HCT116 (cell line): ENCODE measurements at regions not wholly inside any gene's neighbourhood (a gene's known extent, or its start where the extent isn't known, plus 50 kb on each side); places are given as distances from the start of the nearest gene placed in this dataset.

Experiments used
- ATAC-seq: fragments of 200-7000 bp; cut with Tn5 transposase; 2 replicates; pipeline ENCODE4 v1.9.1; 2020; ENCODE audit warnings: mild to moderate bottlenecking, moderate library complexity
- BruUV-seq: library from RNA; stranded (reverse); fragments of 400-500 nt; replicated peaks from 2 replicates; lab custom pipeline; 2021; lab: Mats Ljungman, UMichigan
- CTCF ChIA-PET: fragments of 300-600 bp; sonication (Branson Sonifier 250); formaldehyde crosslinking; loops from one replicate; lab custom pipeline; 2021; ENCODE audit warnings: antibody characterized with exemption; lab: Charles Lee
- POLR2A ChIA-PET: fragments of 300-600, 350-600 bp; sonication (Branson Sonifier 250); formaldehyde crosslinking; loops from one replicate; lab custom pipeline; 2021; ENCODE audit warnings: antibody characterized with exemption; lab: Charles Lee
- RAD21 ChIA-PET, 2 experiments: fragments of 300-600 bp; sonication (Branson Sonifier 250); formaldehyde crosslinking; loops; one replicate each; lab custom pipeline; 2023; ENCODE audit warnings: low total read pairs in 2 of 2; ENCODE audit not compliant: uncharacterized antibody in 2 of 2, unreplicated experiment in 2 of 2, low non-redundant PET in 1 of 2; lab: Charles Lee
- DNase-seq: peaks from one replicate; pipeline ENCODE4 v3.0.0-alpha.2; 2010; ENCODE audit warnings: low read depth, low spot score
- H2AFZ ChIP-seq: fragments of 200-600 bp; shearing (Covaris generic), sonication (generic); 2 replicates; pipeline ENCODE4 v1.6.1; 2017; ENCODE audit warnings: low read depth, mixed run types, mixed read lengths, antibody characterized with exemption, low read length; ENCODE audit not compliant: poor library complexity, severe bottlenecking
- H3K27ac ChIP-seq: 2 replicates; pipeline ENCODE4 v1.5.1; 2012; ENCODE audit warnings: low read depth, low read length
- H3K27me3 ChIP-seq: fragments of 200-600 bp; sonication (generic); 2 replicates; pipeline ENCODE4 v1.6.1; 2016; ENCODE audit warnings: mixed run types, low read length, mixed read lengths; ENCODE audit not compliant: insufficient read depth
- H3K36me3 ChIP-seq, 2 experiments: fragments of 200-500 bp in 1 of 2; fragments of 200-600 bp in 1 of 2; sonication (Bioruptor generic) in 1 of 2; sonication (generic) in 1 of 2; 2 replicates each; pipeline versions ENCODE4 v1.5.1 to v1.6.1; 2014 to 2016; ENCODE audit warnings: low read length in 2 of 2, inconsistent platforms in 1 of 2, mixed read lengths in 1 of 2, mixed run types in 1 of 2; ENCODE audit not compliant: insufficient read depth in 2 of 2, control insufficient read depth in 1 of 2
- H3K4me1 ChIP-seq, 2 experiments: fragments of 200-600 bp in 1 of 2; sonication (generic) in 1 of 2; 2 replicates each; pipeline versions ENCODE4 v1.5.1 to v1.6.1; 2012 to 2017; ENCODE audit warnings: low read length in 2 of 2, inconsistent platforms in 1 of 2, mild to moderate bottlenecking in 1 of 2, mixed read lengths in 1 of 2, mixed run types in 1 of 2, moderate library complexity in 1 of 2; ENCODE audit not compliant: insufficient read depth in 2 of 2, control insufficient read depth in 1 of 2
- H3K4me2 ChIP-seq: fragments of 200-600 bp; sonication (generic); 2 replicates; pipeline ENCODE4 v1.6.1; 2017; ENCODE audit warnings: mixed run types, low read length, mixed read lengths
- H3K4me3 ChIP-seq, 2 experiments: fragments of 200-600 bp in 1 of 2; sonication (generic) in 1 of 2; replicated peaks in 1 of 2; 2 replicates each; pipeline ENCODE4 v1.5.1; 2011 to 2016; ENCODE audit warnings: low read length in 2 of 2, control low read depth in 1 of 2, low read depth in 1 of 2, mild to moderate bottlenecking in 1 of 2, mixed read lengths in 1 of 2, mixed run types in 1 of 2
- H3K79me2 ChIP-seq: fragments of 200-600 bp; sonication (generic); 2 replicates; pipeline ENCODE4 v1.6.1; 2017; ENCODE audit warnings: mild to moderate bottlenecking, mixed run types, low read length, moderate library complexity, mixed read lengths; ENCODE audit not compliant: insufficient read depth
- H3K9ac ChIP-seq: fragments of 200-600 bp; sonication (generic); 2 replicates; pipeline ENCODE4 v1.6.1; 2016; ENCODE audit warnings: low read length, mixed read lengths
- H3K9me2 ChIP-seq: fragments of 200-600 bp; sonication (generic), shearing (Covaris generic); 2 replicates; pipeline ENCODE4 v1.6.1; 2017; ENCODE audit warnings: mixed run types, mild to moderate bottlenecking, moderate library complexity; ENCODE audit not compliant: insufficient read depth
- H3K9me3 ChIP-seq, 2 experiments: fragments of 200-500 bp in 1 of 2; fragments of 200-600 bp in 1 of 2; sonication (Bioruptor generic) in 1 of 2; sonication (generic) in 1 of 2; 2 replicates each; pipeline ENCODE4 v1.6.1; 2014 to 2017; ENCODE audit warnings: low read length in 2 of 2, mixed read lengths in 2 of 2, inconsistent platforms in 1 of 2, low read depth in 1 of 2, mild to moderate bottlenecking in 1 of 2, mixed run types in 1 of 2, moderate library complexity in 1 of 2; ENCODE audit not compliant: control insufficient read depth in 1 of 2, insufficient read depth in 1 of 2
- H4K20me1 ChIP-seq: fragments of 200-600 bp; sonication (generic), shearing (Covaris generic); 2 replicates; pipeline ENCODE4 v1.6.1; 2017; ENCODE audit warnings: mixed run types, mild to moderate bottlenecking, moderate library complexity; ENCODE audit not compliant: insufficient read depth
- CBX3 ChIP-seq: IDR thresholded peaks from 2 replicates; pipeline ENCODE4 v1.6.1; 2012; ENCODE audit warnings: low read depth
- EZH2 ChIP-seq: fragments of 200-600 bp; sonication (generic); IDR thresholded peaks from 2 replicates; pipeline ENCODE4 v1.6.1; 2017; ENCODE audit warnings: antibody characterized with exemption, mixed run types
- JUND ChIP-seq: IDR thresholded peaks from 2 replicates; pipeline ENCODE4 v1.6.1; 2012
- POLR2AphosphoS5 ChIP-seq: IDR thresholded peaks from 2 replicates; pipeline ENCODE4 v1.6.1; 2011; ENCODE audit warnings: mild to moderate bottlenecking, low read depth, low read length, moderate library complexity
- RAD21 ChIP-seq: IDR thresholded peaks from 2 replicates; pipeline ENCODE4 v1.6.1; 2012; ENCODE audit warnings: low read depth, mild to moderate bottlenecking
- SIN3A ChIP-seq: IDR thresholded peaks from 2 replicates; pipeline ENCODE4 v1.6.1; 2012; ENCODE audit warnings: low read depth
- SP1 ChIP-seq: IDR thresholded peaks from 2 replicates; pipeline ENCODE4 v1.6.1; 2012; ENCODE audit warnings: low read depth
- SRF ChIP-seq: IDR thresholded peaks from 2 replicates; pipeline ENCODE4 v1.6.1; 2012; ENCODE audit warnings: low read depth
- YY1 ChIP-seq: IDR thresholded peaks from 2 replicates; pipeline ENCODE4 v1.6.1; 2011; ENCODE audit warnings: low read length, low read depth, moderate library complexity, mild to moderate bottlenecking; ENCODE audit not compliant: insufficient replicate concordance; ENCODE audit errors: extremely low read depth
- ZFX ChIP-seq: fragments of 450-650 bp; IDR thresholded peaks from 2 replicates; pipeline ENCODE4 v1.6.1; 2017
- intact Hi-C: fragments of 100-400 bp; cut with micrococcal nuclease; formaldehyde crosslinking; loops from 2 replicates; pipeline ENCODE4 v1.10.0; 2022
- TF ChIP-seq, protein P1 (sequence below), 3 experiments: fragments of 200-600 bp in 1 of 3; sonication (generic) in 1 of 3; IDR thresholded peaks in 2 of 3; conservative IDR thresholded peaks in 1 of 3; 2 replicates each; pipeline ENCODE4 v1.5.1; 2012 to 2017; ENCODE audit warnings: low read depth in 2 of 3, low read length in 2 of 3, antibody characterized with exemption in 1 of 3, borderline replicate concordance in 1 of 3, control low read depth in 1 of 3, mild to moderate bottlenecking in 1 of 3, mixed read lengths in 1 of 3, mixed run types in 1 of 3, moderate library complexity in 1 of 3; ENCODE audit not compliant: insufficient read depth in 1 of 3

DNA sequence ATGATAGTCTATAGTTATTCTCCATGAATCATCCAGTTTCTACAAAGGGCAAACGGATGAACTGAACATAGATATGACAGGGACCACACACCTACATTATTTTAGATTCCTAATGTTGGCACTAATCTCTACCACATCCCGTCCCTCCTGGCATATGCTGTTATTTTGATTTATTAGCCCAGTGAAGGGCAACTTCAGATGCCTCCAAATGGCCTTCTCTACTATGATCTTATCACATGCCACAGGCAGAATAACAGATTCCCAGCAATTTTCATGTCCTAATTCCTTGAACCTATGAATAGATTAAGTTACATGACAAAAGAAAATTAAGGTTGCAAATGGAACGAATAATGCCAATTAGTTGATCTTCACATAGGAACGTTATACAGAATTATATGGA, 474.7 kb downstream of the ANKRD7 start (continued):
- TF ChIP-seq YY1 (no peak), CBX3 (no peak), SRF (no peak), ZFX (no peak), EZH2 (no peak), RAD21 (no peak)
- TF ChIP-seq, protein P1, sequence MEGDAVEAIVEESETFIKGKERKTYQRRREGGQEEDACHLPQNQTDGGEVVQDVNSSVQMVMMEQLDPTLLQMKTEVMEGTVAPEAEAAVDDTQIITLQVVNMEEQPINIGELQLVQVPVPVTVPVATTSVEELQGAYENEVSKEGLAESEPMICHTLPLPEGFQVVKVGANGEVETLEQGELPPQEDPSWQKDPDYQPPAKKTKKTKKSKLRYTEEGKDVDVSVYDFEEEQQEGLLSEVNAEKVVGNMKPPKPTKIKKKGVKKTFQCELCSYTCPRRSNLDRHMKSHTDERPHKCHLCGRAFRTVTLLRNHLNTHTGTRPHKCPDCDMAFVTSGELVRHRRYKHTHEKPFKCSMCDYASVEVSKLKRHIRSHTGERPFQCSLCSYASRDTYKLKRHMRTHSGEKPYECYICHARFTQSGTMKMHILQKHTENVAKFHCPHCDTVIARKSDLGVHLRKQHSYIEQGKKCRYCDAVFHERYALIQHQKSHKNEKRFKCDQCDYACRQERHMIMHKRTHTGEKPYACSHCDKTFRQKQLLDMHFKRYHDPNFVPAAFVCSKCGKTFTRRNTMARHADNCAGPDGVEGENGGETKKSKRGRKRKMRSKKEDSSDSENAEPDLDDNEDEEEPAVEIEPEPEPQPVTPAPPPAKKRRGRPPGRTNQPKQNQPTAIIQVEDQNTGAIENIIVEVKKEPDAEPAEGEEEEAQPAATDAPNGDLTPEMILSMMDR (IDR thresholded peaks at IDR 0.05 in 2 of 3, conservative IDR thresholded peaks at IDR 0.05 in 1 of 3; ENCODE audit: borderline replicate concordance in 1 of 3, insufficient read depth in 1 of 3, low read depth in 2 of 3, low read length in 2 of 3) = no peak

DNA sequence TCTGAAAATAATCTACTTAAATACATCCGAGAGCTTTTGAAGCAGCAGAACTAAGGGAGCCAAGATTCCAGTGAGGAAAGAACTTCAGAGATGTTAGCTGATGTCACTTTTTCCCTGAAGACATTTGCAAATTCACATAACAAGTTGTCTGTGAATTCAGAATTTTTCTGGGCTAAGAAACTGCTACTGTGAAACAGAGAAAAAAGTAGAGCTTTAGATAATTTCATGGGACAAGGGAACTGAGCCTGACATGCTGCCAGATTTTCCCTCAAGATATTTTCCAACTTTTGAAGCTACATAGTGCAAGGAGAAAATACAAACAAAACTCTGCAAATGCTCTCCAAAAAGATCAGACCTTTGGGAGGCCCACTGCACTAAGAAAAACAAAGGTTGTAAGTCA, 484.2 kb downstream of the ANKRD7 start:
- Histone ChIP-seq H2AFZ (no peak overlapping the region), H4K20me1 (no peaks in the 10 kb centered on the region), H3K4me3 (no peak overlapping the region), H3K4me2 (no peak overlapping the region), H3K27me3 (no peaks in the 10 kb centered on the region), H3K9me2 (no peaks in the 10 kb centered on the region), H3K36me3 (no peaks in the 10 kb centered on the region), H3K27ac (no peak overlapping the region), H3K9me3 (no peaks in the 10 kb centered on the region), H3K79me2 (no peaks in the 10 kb centered on the region), H3K9ac (no peak overlapping the region), H3K4me1 (no peaks in the 10 kb centered on the region)
- intact Hi-C loops = no loop called here
- CTCF ChIA-PET = no interaction called here
- no peak for DNase-seq
- ATAC-seq = no peak
- POLR2A ChIA-PET = no interaction called here
- no TSS peak for BruUV-seq
- TF ChIP-seq SP1 (no peak), POLR2AphosphoS5 (no peak), SIN3A (no peak), JUND (no peak), CBX3 (no peak), ZFX (no peak)
- RAD21 ChIA-PET = no interaction called here
